ENCODE measurements at regions not wholly inside any gene's neighbourhood (a gene's known extent, or its start where the extent isn't known, plus 50 kb on each side); places are given as distances from the start of the nearest gene placed in this dataset.
"Not testable (repeated sequence)": the region's sequence is repeated elsewhere in the genome, so short reads cannot be mapped to it uniquely, and the experiment has no call there.

- not testable (repeated sequence) for TF ChIP-seq CTCF (conservative IDR thresholded peaks at IDR 0.05; ENCODE audit: low read length); EZH2phosphoT487 (IDR thresholded peaks at IDR 0.05; ENCODE audit: borderline replicate concordance, low read depth, low read length)
Measured at GRCh38 chr18:34516996-34517395, 193.1 kb upstream of the DTNA start.
